GM23338 (cell line): ENCODE measurements at regions not wholly inside any gene's neighbourhood (a gene's known extent, or its start where the extent isn't known, plus 50 kb on each side); places are given as distances from the start of the nearest gene placed in this dataset.
A peak's percentile ranks its signal among the peaks of the same experiment; 100 is the strongest.

Source experiments
- ATAC-seq: fragments of 200-7000 bp; cut with Tn5 transposase; 3 replicates; pipeline ENCODE4 v1.9.1; 2020
- DNase-seq: peaks from one replicate; pipeline ENCODE4 v3.0.0-alpha.2; 2015; ENCODE audit warnings: low spot score
- H2AFZ ChIP-seq: fragments of 200-600 bp; sonication (generic); 2 replicates; pipeline ENCODE4 v1.8.0; 2016; ENCODE audit warnings: antibody characterized with exemption, mild to moderate bottlenecking, moderate library complexity
- H3F3A ChIP-seq: fragments of 200-600 bp; sonication (generic); replicated peaks from 2 replicates; pipeline ENCODE4 v1.8.0; 2017; ENCODE audit warnings: antibody characterized with exemption, mixed run types, low read depth
- H3K27ac ChIP-seq: fragments of 200-600 bp; sonication (generic); 2 replicates; pipeline ENCODE4 v1.6.1; 2016; ENCODE audit warnings: low read depth
- H3K27me3 ChIP-seq: fragments of 200-600 bp; sonication (generic); 2 replicates; pipeline ENCODE4 v1.8.0; 2016; ENCODE audit warnings: mild to moderate bottlenecking, mixed run types, moderate library complexity; ENCODE audit not compliant: insufficient read depth
- H3K36me3 ChIP-seq: fragments of 200-600 bp; sonication (generic); 2 replicates; pipeline ENCODE4 v1.8.0; 2016; ENCODE audit warnings: mild to moderate bottlenecking; ENCODE audit not compliant: insufficient read depth
- H3K4me1 ChIP-seq: fragments of 200-600 bp; sonication (generic); 2 replicates; pipeline ENCODE4 v1.8.0; 2016; ENCODE audit warnings: mild to moderate bottlenecking, moderate library complexity; ENCODE audit not compliant: insufficient read depth
- H3K4me2 ChIP-seq: fragments of 200-600 bp; sonication (generic); 2 replicates; pipeline ENCODE4 v1.7.1; 2017; ENCODE audit warnings: mixed run types
- H3K4me3 ChIP-seq: fragments of 200-600 bp; sonication (generic); 2 replicates; pipeline ENCODE4 v1.6.1; 2016; ENCODE audit warnings: mixed run types
- H3K79me2 ChIP-seq: fragments of 200-600 bp; sonication (generic); replicated peaks from 2 replicates; pipeline ENCODE4 v1.8.0; 2017; ENCODE audit warnings: mild to moderate bottlenecking; ENCODE audit not compliant: insufficient read depth
- H3K9me2 ChIP-seq: fragments of 200-600 bp; sonication (generic); 2 replicates; pipeline ENCODE4 v1.8.0; 2017; ENCODE audit not compliant: insufficient read depth
- H4K20me1 ChIP-seq: fragments of 200-600 bp; sonication (generic); replicated peaks from 2 replicates; pipeline ENCODE4 v1.8.0; 2017; ENCODE audit warnings: mild to moderate bottlenecking; ENCODE audit not compliant: insufficient read depth
- H3K27ac Mint-ChIP-seq: 2 replicates; pipeline ENCODE4 v1.8.0; 2020; ENCODE audit warnings: inconsistent platforms, mild to moderate bottlenecking, moderate library complexity, mixed read lengths
- H3K27me3 Mint-ChIP-seq: 3 replicates; pipeline ENCODE4 v1.8.0; 2022; ENCODE audit warnings: low read depth, mild to moderate bottlenecking, moderate library complexity, mixed read lengths, inconsistent platforms; ENCODE audit not compliant: insufficient read depth, poor library complexity
- H3K36me3 Mint-ChIP-seq: 3 replicates; pipeline ENCODE4 v1.8.0; 2021; ENCODE audit warnings: low read depth, mild to moderate bottlenecking, inconsistent platforms, moderate library complexity, mixed read lengths
- H3K4me1 Mint-ChIP-seq: 3 replicates; pipeline ENCODE4 v1.8.0; 2020; ENCODE audit warnings: mild to moderate bottlenecking, inconsistent platforms, mixed read lengths
- H3K4me3 Mint-ChIP-seq: 3 replicates; pipeline ENCODE4 v1.8.0; 2021; ENCODE audit warnings: moderate library complexity, mild to moderate bottlenecking, inconsistent platforms, mixed read lengths
- H3K9me3 Mint-ChIP-seq: 3 replicates; pipeline ENCODE4 v1.8.0; 2020; ENCODE audit warnings: moderate library complexity, mild to moderate bottlenecking, inconsistent platforms, mixed read lengths
- CREB1 ChIP-seq: fragments of 250-450 bp; sonication (Bioruptor Pico); IDR thresholded peaks from 2 replicates; pipeline ENCODE4 v1.5.0; 2020; ENCODE audit warnings: low read depth, mild to moderate bottlenecking, moderate library complexity
- CTCF ChIP-seq, 2 experiments: fragments of 200-600 bp in 1 of 2; sonication (generic) in 1 of 2; conservative IDR thresholded peaks; 2 replicates each; pipeline versions ENCODE4 v1.5.1 to v1.6.1; 2016 to 2017; ENCODE audit warnings: antibody characterized with exemption in 2 of 2, low read depth in 2 of 2, mild to moderate bottlenecking in 2 of 2, moderate library complexity in 1 of 2
- EZH2 ChIP-seq: fragments of 200-600 bp; sonication (generic); IDR thresholded peaks from one replicate; pipeline ENCODE4 v1.8.0; 2017; ENCODE audit warnings: antibody characterized with exemption, mild to moderate bottlenecking, low read depth; ENCODE audit not compliant: unreplicated experiment
- EZH2phosphoT487 ChIP-seq: fragments of 200-600 bp; sonication (generic); IDR thresholded peaks from one replicate; pipeline ENCODE4 v1.8.1; 2018; ENCODE audit warnings: antibody characterized with exemption; ENCODE audit not compliant: unreplicated experiment
- JUNB ChIP-seq: IDR thresholded peaks from one replicate; pipeline ENCODE4 v1.6.1; 2016; ENCODE audit warnings: antibody characterized with exemption; ENCODE audit not compliant: unreplicated experiment
- NANOG ChIP-seq: IDR thresholded peaks from 2 replicates; pipeline ENCODE4 v1.6.1; 2016; ENCODE audit warnings: antibody characterized with exemption, borderline replicate concordance
- POLR2AphosphoS5 ChIP-seq: IDR thresholded peaks from 2 replicates; pipeline ENCODE4 v1.6.1; 2016; ENCODE audit warnings: antibody characterized with exemption, low read depth
- REST ChIP-seq: IDR thresholded peaks from one replicate; pipeline ENCODE4 v1.6.1; 2018; ENCODE audit warnings: antibody characterized with exemption; ENCODE audit not compliant: unreplicated experiment
- STAT1 ChIP-seq: IDR thresholded peaks from one replicate; pipeline ENCODE4 v1.6.1; 2016; ENCODE audit warnings: antibody characterized with exemption; ENCODE audit not compliant: unreplicated experiment
- ZNF114 ChIP-seq: fragments of 250-450 bp; sonication (Bioruptor Pico); IDR thresholded peaks from 2 replicates; pipeline ENCODE4 v1.5.0; 2020; ENCODE audit warnings: mild to moderate bottlenecking, moderate library complexity
- ZNF331 ChIP-seq: fragments of 250-450 bp; sonication (Bioruptor Pico); IDR thresholded peaks from 2 replicates; pipeline ENCODE4 v1.5.0; 2020; ENCODE audit warnings: low read depth, mild to moderate bottlenecking, moderate library complexity
- TF ChIP-seq, protein P1 (sequence below): IDR thresholded peaks from 2 replicates; pipeline ENCODE4 v1.6.1; 2016; ENCODE audit warnings: antibody characterized with exemption

GRCh38 chr3:124200407-124200806 lies 208.5 kb upstream of the ROPN1 start:
- Histone ChIP-seq H3K27ac (no peak overlapping the region), H3K79me2 (no peaks in the 10 kb centered on the region), H3K27me3 (no peaks in the 10 kb centered on the region), H4K20me1 (no peaks in the 10 kb centered on the region), H3K9me2 (0 out of 2 replicates have a peak, but pooled peaks cover 2% of the 10 kb centered on the region), H2AFZ (no peak overlapping the region), H3K36me3 (no peaks in the 10 kb centered on the region), H3K4me1 (no peaks in the 10 kb centered on the region), H3K4me3 (no peak overlapping the region), H3K4me2 (no peak overlapping the region), H3F3A (no peaks in the 10 kb centered on the region)
- 0 out of 2 replicates have a peak overlapping the region, but pooled peaks have one; percentile 41 for H3K27ac Mint-ChIP-seq
- no peaks in the 10 kb centered on the region for H3K36me3 Mint-ChIP-seq
- TF ChIP-seq REST (no peak), NANOG (no peak), EZH2 (no peak), CTCF (conservative IDR thresholded peaks at IDR 0.05; ENCODE audit: low read depth in 2 of 2) (no peak), JUNB (no peak), ZNF331 (no peak), STAT1 (no peak)
- TF ChIP-seq, protein P1, sequence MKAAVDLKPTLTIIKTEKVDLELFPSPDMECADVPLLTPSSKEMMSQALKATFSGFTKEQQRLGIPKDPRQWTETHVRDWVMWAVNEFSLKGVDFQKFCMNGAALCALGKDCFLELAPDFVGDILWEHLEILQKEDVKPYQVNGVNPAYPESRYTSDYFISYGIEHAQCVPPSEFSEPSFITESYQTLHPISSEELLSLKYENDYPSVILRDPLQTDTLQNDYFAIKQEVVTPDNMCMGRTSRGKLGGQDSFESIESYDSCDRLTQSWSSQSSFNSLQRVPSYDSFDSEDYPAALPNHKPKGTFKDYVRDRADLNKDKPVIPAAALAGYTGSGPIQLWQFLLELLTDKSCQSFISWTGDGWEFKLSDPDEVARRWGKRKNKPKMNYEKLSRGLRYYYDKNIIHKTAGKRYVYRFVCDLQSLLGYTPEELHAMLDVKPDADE: no peak
- H3K4me1 Mint-ChIP-seq: peaks cover 14% of the 10 kb centered on the region
- peaks cover 2% of the 10 kb centered on the region for H3K27me3 Mint-ChIP-seq
- H3K9me3 Mint-ChIP-seq: no peaks in the 10 kb centered on the region
- DNase-seq (no peak), ATAC-seq (no peak)
- no peak overlapping the region for H3K4me3 Mint-ChIP-seq

GRCh38 chr3:124201226-124201625 lies 209.3 kb upstream of the ROPN1 start:
- H3F3A ChIP-seq: no peaks in the 10 kb centered on the region
- H3K4me1 ChIP-seq: no peaks in the 10 kb centered on the region
- no peak overlapping the region for H3K27ac Mint-ChIP-seq
- H3K4me1 Mint-ChIP-seq: peaks cover 14% of the 10 kb centered on the region
- H2AFZ ChIP-seq: no peak overlapping the region
- H3K27me3 ChIP-seq: no peaks in the 10 kb centered on the region
- H4K20me1 ChIP-seq: no peaks in the 10 kb centered on the region
- H3K9me2 ChIP-seq: 0 out of 2 replicates have a peak, but pooled peaks cover 5% of the 10 kb centered on the region
- peaks cover 2% of the 10 kb centered on the region for H3K27me3 Mint-ChIP-seq
- H3K36me3 Mint-ChIP-seq: no peaks in the 10 kb centered on the region
- no peak overlapping the region for H3K4me2 ChIP-seq
- H3K27ac ChIP-seq: no peak overlapping the region
- no peaks in the 10 kb centered on the region for H3K79me2 ChIP-seq
- no peaks in the 10 kb centered on the region for H3K36me3 ChIP-seq
- no peak overlapping the region for H3K4me3 Mint-ChIP-seq
- DNase-seq (no peak), ATAC-seq (no peak)
- no peak overlapping the region for H3K4me3 ChIP-seq
- no peaks in the 10 kb centered on the region for H3K9me3 Mint-ChIP-seq
- TF ChIP-seq POLR2AphosphoS5 (no peak), JUNB (no peak), ZNF114 (CRISPR knock-in tag) (no peak), EZH2phosphoT487 (no peak), ZNF331 (no peak), CREB1 (CRISPR knock-in tag) (no peak), STAT1 (no peak)
- TF ChIP-seq, protein P1: no peak
